Tibial artery (tissue), 4 donors: ENCODE measurements at regions not wholly inside any gene's neighbourhood (a gene's known extent, or its start where the extent isn't known, plus 50 kb on each side); places are given as distances from the start of the nearest gene placed in this dataset.

ENCODE experiments used
- DNase-seq, 2 donors: peaks; one replicate each; pipeline ENCODE4 v3.0.0-alpha.2; 2019
- H3K27ac ChIP-seq, 2 donors: fragments of 200-600 bp; sonication (generic) in 1 of 2; 1 replicate in 1 of 2; 2 replicates in 1 of 2; pipeline ENCODE4 v1.5.1; 2018 to 2019; ENCODE audit warnings: mild to moderate bottlenecking in 1 of 2
- H3K27me3 ChIP-seq, 2 donors: fragments of 200-600 bp; sonication (generic) in 1 of 2; one replicate each; pipeline versions ENCODE4 v1.5.1 to v1.6.0; 2016 to 2019
- H3K36me3 ChIP-seq, 3 donors: fragments of 200-600 bp; sonication (generic) in 2 of 3; one replicate each; pipeline ENCODE4 v1.5.1; 2016 to 2019; ENCODE audit warnings: mild to moderate bottlenecking in 2 of 3
- H3K4me1 ChIP-seq, 4 donors: fragments of 200-600 bp; sonication (generic) in 2 of 4; 1 replicate in 3 of 4; 2 replicates in 1 of 4; pipeline ENCODE4 v1.5.1; 2016 to 2019
- H3K4me3 ChIP-seq, 2 donors: fragments of 200-600 bp; sonication (generic) in 1 of 2; 1 replicate in 1 of 2; 2 replicates in 1 of 2; pipeline ENCODE4 v1.5.1; 2018 to 2019; ENCODE audit warnings: mild to moderate bottlenecking in 2 of 2
- H3K9me3 ChIP-seq, 3 donors: fragments of 200-600 bp; sonication (generic) in 1 of 3; one replicate each; pipeline ENCODE4 v1.5.1; 2016 to 2019
- intact Hi-C: fragments of 100-400 bp; cut with DNase I; formaldehyde crosslinking; loops from one replicate; pipeline ENCODE4 v1.15.0; 2023; ENCODE audit warnings: low total_unique reads
- TF ChIP-seq, protein P1 (sequence below), 2 experiments: fragments of 200-600 bp in 1 of 2; fragments of 450-650 bp in 1 of 2; IDR thresholded peaks; one replicate each; pipeline ENCODE4 v1.5.1; 2017 to 2019; ENCODE audit warnings: antibody characterized with exemption in 2 of 2, mild to moderate bottlenecking in 1 of 2, moderate library complexity in 1 of 2

DNA sequence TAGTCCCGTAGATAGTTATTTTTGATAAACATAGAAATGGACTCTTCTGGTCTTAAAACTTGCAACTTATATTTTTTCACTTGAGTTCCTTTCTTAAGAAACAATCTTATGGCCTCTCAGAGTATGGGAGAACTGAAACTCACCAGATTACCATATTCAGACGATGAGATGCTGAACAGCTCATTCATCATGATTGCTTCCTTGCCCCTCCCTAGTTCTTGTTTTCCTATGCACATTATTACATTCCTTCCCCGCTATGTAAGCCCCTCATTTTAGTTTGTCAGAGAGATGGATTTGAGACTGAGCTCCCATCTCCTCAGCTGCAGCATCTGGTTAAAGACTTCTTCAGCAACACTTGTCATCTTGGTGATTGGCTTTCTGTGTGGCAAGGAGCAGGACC is 158.5 kb downstream of the SLITRK6 start:
- H3K9me3 ChIP-seq: no peaks in the 10 kb centered on the region
- no peak overlapping the region for H3K4me3 ChIP-seq
- no peaks in the 10 kb centered on the region for H3K27me3 ChIP-seq
- intact Hi-C loops: no loop called here
- no peak for DNase-seq
- H3K27ac ChIP-seq: no peak overlapping the region
- H3K36me3 ChIP-seq: no peaks in the 10 kb centered on the region
- TF ChIP-seq, protein P1, sequence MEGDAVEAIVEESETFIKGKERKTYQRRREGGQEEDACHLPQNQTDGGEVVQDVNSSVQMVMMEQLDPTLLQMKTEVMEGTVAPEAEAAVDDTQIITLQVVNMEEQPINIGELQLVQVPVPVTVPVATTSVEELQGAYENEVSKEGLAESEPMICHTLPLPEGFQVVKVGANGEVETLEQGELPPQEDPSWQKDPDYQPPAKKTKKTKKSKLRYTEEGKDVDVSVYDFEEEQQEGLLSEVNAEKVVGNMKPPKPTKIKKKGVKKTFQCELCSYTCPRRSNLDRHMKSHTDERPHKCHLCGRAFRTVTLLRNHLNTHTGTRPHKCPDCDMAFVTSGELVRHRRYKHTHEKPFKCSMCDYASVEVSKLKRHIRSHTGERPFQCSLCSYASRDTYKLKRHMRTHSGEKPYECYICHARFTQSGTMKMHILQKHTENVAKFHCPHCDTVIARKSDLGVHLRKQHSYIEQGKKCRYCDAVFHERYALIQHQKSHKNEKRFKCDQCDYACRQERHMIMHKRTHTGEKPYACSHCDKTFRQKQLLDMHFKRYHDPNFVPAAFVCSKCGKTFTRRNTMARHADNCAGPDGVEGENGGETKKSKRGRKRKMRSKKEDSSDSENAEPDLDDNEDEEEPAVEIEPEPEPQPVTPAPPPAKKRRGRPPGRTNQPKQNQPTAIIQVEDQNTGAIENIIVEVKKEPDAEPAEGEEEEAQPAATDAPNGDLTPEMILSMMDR (IDR thresholded peaks at IDR 0.05): no peak
- no peaks in the 10 kb centered on the region for H3K4me1 ChIP-seq

DNA sequence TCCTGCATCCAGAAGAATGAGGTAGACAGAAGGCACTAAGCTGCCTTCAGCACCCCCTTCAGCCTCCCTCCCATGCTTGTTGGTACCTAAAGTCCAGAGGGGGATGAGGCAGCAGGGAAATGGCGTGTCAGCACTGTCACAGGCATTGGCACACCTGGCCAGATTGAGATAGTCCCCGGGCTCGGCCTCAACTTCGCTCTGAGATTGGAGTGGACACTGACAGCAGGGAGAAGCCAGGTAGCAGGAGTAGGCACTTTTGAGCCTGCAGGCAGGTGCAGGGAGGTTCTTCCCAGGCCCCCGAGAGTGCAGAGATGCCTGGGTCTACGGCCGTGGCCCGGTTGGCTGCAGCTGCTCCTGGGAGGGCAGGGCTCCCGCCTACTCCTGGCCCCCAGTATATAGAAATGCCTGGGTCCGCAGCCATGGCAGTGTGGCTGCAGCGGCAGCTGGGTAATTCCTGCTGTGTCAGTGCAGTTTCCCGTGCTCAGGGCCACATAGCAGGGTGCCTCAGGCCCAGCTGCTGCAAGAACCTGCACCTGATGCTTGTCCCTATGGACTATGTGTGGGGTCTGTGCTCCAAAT is 160.3 kb downstream of the SLITRK6 start:
- Histone ChIP-seq H3K9me3 (no peaks in the 10 kb centered on the region), H3K27me3 (no peaks in the 10 kb centered on the region), H3K4me1 (no peaks in the 10 kb centered on the region), H3K4me3 (no peak overlapping the region), H3K27ac (no peak overlapping the region), H3K36me3 (no peaks in the 10 kb centered on the region)
- TF ChIP-seq, protein P1 (IDR thresholded peaks at IDR 0.05): no peak
- intact Hi-C loops: no loop called here
- DNase-seq: no peak

DNA sequence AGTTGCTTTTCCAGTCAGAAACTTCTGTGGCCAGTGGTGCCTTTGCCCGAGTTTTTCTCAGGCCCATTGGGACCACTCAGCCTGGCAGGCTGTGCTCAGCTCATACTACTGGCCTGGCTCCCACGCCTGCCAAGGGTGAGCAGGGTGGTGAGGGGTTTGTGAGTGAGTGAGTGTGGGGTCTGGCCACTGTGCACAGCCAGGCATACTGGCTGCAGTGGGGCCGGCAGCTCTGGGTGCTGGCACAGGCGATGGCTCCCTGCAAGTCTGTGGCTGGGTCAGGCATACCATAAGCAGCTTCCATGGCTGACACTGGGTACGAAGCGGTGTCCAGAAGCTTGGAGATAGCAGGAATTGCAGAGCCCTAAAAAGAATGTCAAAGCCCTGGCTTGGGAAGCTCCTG is 161.0 kb downstream of the SLITRK6 start:
- intact Hi-C loops: no loop called here
- H3K27me3 ChIP-seq: no peaks in the 10 kb centered on the region
- TF ChIP-seq, protein P1 (IDR thresholded peaks at IDR 0.05): no peak
- H3K4me3 ChIP-seq: no peak overlapping the region
- H3K4me1 ChIP-seq: no peaks in the 10 kb centered on the region
- H3K36me3 ChIP-seq: no peaks in the 10 kb centered on the region
- no peak for DNase-seq
- no peaks in the 10 kb centered on the region for H3K9me3 ChIP-seq
- no peak overlapping the region for H3K27ac ChIP-seq

DNA sequence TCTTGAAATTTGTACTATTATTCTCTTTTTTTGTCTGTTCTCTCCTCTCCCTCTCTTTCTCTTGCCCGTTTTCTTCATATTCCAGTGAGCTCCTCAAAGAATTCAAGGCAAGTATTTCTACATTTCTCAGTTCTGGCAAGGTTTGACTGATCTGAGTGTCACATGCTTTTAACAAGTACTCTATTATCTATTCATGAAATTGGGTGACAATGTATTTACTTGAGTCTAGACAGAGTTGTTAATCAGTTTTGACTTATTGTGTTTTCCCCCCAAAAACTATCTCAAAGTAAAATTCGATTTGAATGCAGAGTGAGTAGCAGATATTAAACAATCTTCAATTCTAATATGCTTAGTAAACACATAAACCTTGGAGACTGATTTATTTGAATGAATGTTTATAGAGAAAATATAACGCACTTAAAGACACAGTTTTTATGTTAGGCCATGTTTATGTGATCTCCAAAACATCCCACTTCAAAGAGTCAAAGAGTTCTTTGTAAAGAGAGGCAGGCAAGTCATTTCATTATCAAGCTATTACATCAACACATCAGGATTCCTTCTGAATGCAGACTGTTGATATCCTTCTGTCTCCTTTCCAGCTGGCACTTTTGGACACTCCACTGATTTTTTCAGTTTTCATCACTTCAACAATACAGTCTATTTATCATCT is 166.6 kb downstream of the SLITRK6 start:
- Histone ChIP-seq H3K36me3 (no peaks in the 10 kb centered on the region), H3K27me3 (no peaks in the 10 kb centered on the region), H3K4me1 (no peaks in the 10 kb centered on the region), H3K4me3 (no peak overlapping the region), H3K9me3 (no peaks in the 10 kb centered on the region), H3K27ac (no peak overlapping the region)
- intact Hi-C loops: no loop called here
- DNase-seq: no peak
- TF ChIP-seq, protein P1 (IDR thresholded peaks at IDR 0.05): no peak

DNA sequence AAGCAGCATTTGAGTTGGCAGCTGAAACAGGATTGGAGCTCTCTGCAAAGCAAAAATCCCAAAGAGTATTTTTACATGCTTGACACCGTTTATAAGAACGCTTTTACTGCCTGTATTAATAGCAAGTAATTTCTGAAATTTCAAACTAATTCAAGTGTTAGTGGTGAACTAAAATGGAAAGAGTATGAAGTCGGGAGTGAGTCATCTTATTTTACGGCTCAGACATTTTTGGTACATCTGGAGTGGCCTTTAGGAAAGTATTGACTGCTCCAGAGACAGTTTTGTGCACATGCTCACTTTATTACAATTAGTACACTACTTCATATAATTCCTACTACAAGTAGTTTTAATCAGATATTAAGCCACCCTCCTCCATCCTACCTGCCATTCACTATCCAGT is 167.4 kb downstream of the SLITRK6 start:
- H3K9me3 ChIP-seq: no peaks in the 10 kb centered on the region
- H3K36me3 ChIP-seq: no peaks in the 10 kb centered on the region
- no peaks in the 10 kb centered on the region for H3K27me3 ChIP-seq
- H3K4me3 ChIP-seq: no peak overlapping the region
- intact Hi-C loops: no loop called here
- no peak overlapping the region for H3K27ac ChIP-seq
- no peak for DNase-seq
- no peaks in the 10 kb centered on the region for H3K4me1 ChIP-seq
- TF ChIP-seq, protein P1 (IDR thresholded peaks at IDR 0.05): no peak
